Panc1 (cell line): ENCODE measurements at regions not wholly inside any gene's neighbourhood (a gene's known extent, or its start where the extent isn't known, plus 50 kb on each side); places are given as distances from the start of the nearest gene placed in this dataset.

Source experiments
- ATAC-seq: fragments of 200-7000 bp; cut with Tn5 transposase; 2 replicates; pipeline ENCODE4 v1.9.1; 2020; ENCODE audit warnings: mild to moderate bottlenecking, moderate library complexity
- BruUV-seq: library from RNA; stranded (reverse); fragments of 400-500 nt; replicated peaks from 2 replicates; lab custom pipeline; 2021; lab: Mats Ljungman, UMichigan
- CTCF ChIA-PET: fragments of 300-600 bp; sonication (Branson Sonifier 250); formaldehyde crosslinking; loops from one replicate; lab custom pipeline; 2022; ENCODE audit warnings: antibody characterized with exemption; lab: Charles Lee
- POLR2A ChIA-PET: fragments of 300-600 bp; sonication (Branson Sonifier 250); formaldehyde crosslinking; loops from one replicate; lab custom pipeline; 2022; ENCODE audit warnings: antibody characterized with exemption; lab: Charles Lee
- DNase-seq: peaks from one replicate; pipeline ENCODE4 v3.0.0-alpha.2; 2010; ENCODE audit warnings: low read depth, low spot score
- H3K27ac ChIP-seq: 2 replicates; pipeline ENCODE4 v1.5.1; 2011; ENCODE audit warnings: mild to moderate bottlenecking, low read length, inconsistent platforms
- H3K27me3 ChIP-seq: fragments of 200-500 bp; sonication (Bioruptor generic); 2 replicates; pipeline ENCODE4 v1.6.0; 2014; ENCODE audit warnings: low read length, inconsistent platforms; ENCODE audit not compliant: control insufficient read depth, insufficient read depth
- H3K36me3 ChIP-seq: fragments of 200-500 bp; sonication (Bioruptor generic); 2 replicates; pipeline ENCODE4 v1.5.1; 2014; ENCODE audit warnings: inconsistent platforms, mild to moderate bottlenecking, low read length, moderate library complexity; ENCODE audit not compliant: control insufficient read depth, insufficient read depth
- H3K4me1 ChIP-seq: 2 replicates; pipeline ENCODE4 v1.5.1; 2011; ENCODE audit warnings: inconsistent platforms, mild to moderate bottlenecking, low read length, moderate library complexity; ENCODE audit not compliant: control insufficient read depth, insufficient read depth
- H3K4me3 ChIP-seq, 2 experiments: 2 replicates each; pipeline ENCODE4 v1.5.1; 2011 to 2012; ENCODE audit warnings: low read depth in 2 of 2, low read length in 2 of 2, mild to moderate bottlenecking in 2 of 2, inconsistent platforms in 1 of 2, moderate library complexity in 1 of 2
- H3K9me3 ChIP-seq: fragments of 200-500 bp; sonication (Bioruptor generic); 2 replicates; pipeline ENCODE4 v1.5.1; 2014; ENCODE audit warnings: low read depth, mild to moderate bottlenecking, inconsistent platforms, low read length, moderate library complexity; ENCODE audit not compliant: control insufficient read depth, insufficient read depth
- CTCF ChIP-seq: fragments of 450-650 bp; IDR thresholded peaks from 2 replicates; pipeline ENCODE4 v1.5.1; 2017; ENCODE audit warnings: mild to moderate bottlenecking
- POLR2AphosphoS5 ChIP-seq: IDR thresholded peaks from 2 replicates; pipeline ENCODE4 v1.6.1; 2012; ENCODE audit warnings: mild to moderate bottlenecking, low read depth, low read length, moderate library complexity
- REST ChIP-seq, 2 experiments: IDR thresholded peaks; 2 replicates each; pipeline ENCODE4 v1.6.1; 2011 to 2012; ENCODE audit warnings: low read depth in 2 of 2, control low read depth in 1 of 2, low read length in 1 of 2, mild to moderate bottlenecking in 1 of 2, moderate library complexity in 1 of 2; ENCODE audit not compliant: insufficient read depth in 1 of 2
- SIN3A ChIP-seq: IDR thresholded peaks from 2 replicates; pipeline ENCODE4 v1.6.1; 2012; ENCODE audit warnings: low read depth, mild to moderate bottlenecking, low read length, moderate library complexity, borderline replicate concordance; ENCODE audit not compliant: insufficient read depth
- TCF7L2 ChIP-seq: IDR thresholded peaks from 2 replicates; pipeline ENCODE4 v1.6.1; 2011; ENCODE audit warnings: mild to moderate bottlenecking, low read depth, low read length, inconsistent platforms
- in situ Hi-C: cut with HindIII; loops from 2 replicates; pipeline ENCODE4 v1.10.0; 2016; ENCODE audit warnings: low sequenced_read_pairs, low pct_unique_long_range_greater_than_20kb
- intact Hi-C: fragments of 100-400 bp; cut with micrococcal nuclease; formaldehyde crosslinking; loops from one replicate; pipeline ENCODE4 v1.10.0; 2022; ENCODE audit not compliant: unreplicated experiment

- no peak for DNase-seq
- no peak for TF ChIP-seq SIN3A
- no peak for TF ChIP-seq TCF7L2
- no peak for TF ChIP-seq CTCF
- TF ChIP-seq POLR2AphosphoS5, result no peak
- TF ChIP-seq REST (IDR thresholded peaks at IDR 0.05; ENCODE audit: insufficient read depth in 1 of 2, low read depth in 2 of 2, low read length in 1 of 2), result no peak
- H3K4me1 ChIP-seq, result peaks cover 2% of the 10 kb centered on the region
- no peak for ATAC-seq
- intact Hi-C loops, result no loop called here
- ChIA-PET POLR2A (no interaction called here), CTCF (no interaction called here)
- no peak overlapping the region for H3K27ac ChIP-seq
- in situ Hi-C loops, result no loop called here
- no peak overlapping the region for H3K4me3 ChIP-seq
- no TSS peak for BruUV-seq
- H3K9me3 ChIP-seq, result no peaks in the 10 kb centered on the region
- H3K27me3 ChIP-seq, result peaks cover 9% of the 10 kb centered on the region
- H3K36me3 ChIP-seq, result no peaks in the 10 kb centered on the region
These were observed 81.4 kb upstream of the PPP2R2D start for GRCh38 chr10:131819241-131820072.

DNA sequence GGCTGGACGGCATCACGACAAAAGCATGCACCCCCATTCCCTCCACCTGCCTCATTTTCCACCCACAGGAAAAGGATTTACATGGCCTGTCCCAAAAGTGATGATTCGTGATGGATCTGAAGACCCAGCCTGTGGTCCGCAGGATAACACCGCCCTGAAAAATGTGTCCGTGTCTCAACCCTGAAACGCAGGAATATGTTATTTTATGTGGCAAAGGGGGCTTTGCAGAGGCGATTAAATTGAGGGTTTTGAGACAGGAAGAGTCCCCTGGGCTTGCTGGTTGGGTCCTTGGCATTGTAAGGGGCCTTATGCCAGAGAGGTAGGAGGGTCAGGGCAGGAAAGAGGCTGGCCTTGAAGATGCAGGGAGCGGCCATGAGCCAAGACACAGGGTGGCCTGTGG, 80.2 kb upstream of the PPP2R2D start:
- H3K4me1 ChIP-seq, result peaks cover 14% of the 10 kb centered on the region
- H3K36me3 ChIP-seq, result no peaks in the 10 kb centered on the region
- peaks cover 9% of the 10 kb centered on the region for H3K27me3 ChIP-seq
- ChIA-PET POLR2A (no interaction called here), CTCF (no interaction called here)
- in situ Hi-C loops (no loop called here), intact Hi-C loops (no loop called here)
- no peak overlapping the region for H3K27ac ChIP-seq
- ATAC-seq (no peak), DNase-seq (no peak)
- H3K4me3 ChIP-seq, result no peak overlapping the region
- TF ChIP-seq CTCF, result no peak
- no peak for TF ChIP-seq SIN3A
- TF ChIP-seq REST (IDR thresholded peaks at IDR 0.05; ENCODE audit: insufficient read depth in 1 of 2, low read depth in 2 of 2, low read length in 1 of 2), result no peak
- no peak for TF ChIP-seq TCF7L2
- TF ChIP-seq POLR2AphosphoS5, result no peak
- H3K9me3 ChIP-seq, result no peaks in the 10 kb centered on the region
- no TSS peak for BruUV-seq
